Anterior cingulate cortex (tissue), 58 donors: ENCODE measurements at regions not wholly inside any gene's neighbourhood (a gene's known extent, or its start where the extent isn't known, plus 50 kb on each side); places are given as distances from the start of the nearest gene placed in this dataset.
"Not testable (repeated sequence)": the region's sequence is repeated elsewhere in the genome, so short reads cannot be mapped to it uniquely, and the experiment has no call there.

Experiments
- DNase-seq, 58 donors: peaks; one replicate each; lab custom pipeline; 2025; lab: John Stamatoyannopoulos, UW

DNA sequence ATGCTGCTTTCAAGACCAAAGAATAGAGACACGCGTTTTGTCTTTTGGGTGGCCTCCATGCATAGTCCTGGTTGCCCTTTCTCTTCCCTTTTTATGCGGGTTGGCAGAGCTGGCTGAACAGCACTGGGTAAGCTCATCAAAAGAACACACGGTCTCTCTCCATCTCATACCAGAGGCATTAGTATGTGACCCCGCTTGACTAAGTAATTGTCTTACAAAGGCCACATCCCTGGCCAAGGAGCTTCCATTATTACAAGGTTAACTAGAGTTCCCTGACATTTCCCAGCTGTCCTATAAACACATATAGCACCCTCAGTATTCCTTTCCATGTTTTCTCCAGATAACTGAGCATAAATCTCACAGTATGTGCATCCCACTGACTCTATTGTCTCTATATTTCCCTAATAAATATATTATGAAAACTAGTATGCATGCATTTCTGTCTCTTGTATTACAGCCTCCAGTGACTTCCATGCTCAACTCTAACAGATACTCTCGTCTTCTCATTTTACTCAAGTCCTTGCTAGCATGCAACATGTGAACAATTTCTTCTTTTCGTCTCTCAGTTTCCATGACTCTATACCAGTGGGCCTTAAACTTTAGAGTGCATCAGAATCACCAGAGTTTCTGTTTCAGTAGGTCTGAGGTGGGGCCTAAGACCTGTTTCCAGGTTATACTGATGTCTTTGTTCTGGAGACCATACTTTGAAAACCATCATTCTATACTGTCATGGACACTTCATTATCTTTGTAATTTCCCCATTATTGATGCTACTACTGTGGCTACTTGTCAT, 247.7 kb upstream of the ARSJ start:
- no peak for DNase-seq

DNA sequence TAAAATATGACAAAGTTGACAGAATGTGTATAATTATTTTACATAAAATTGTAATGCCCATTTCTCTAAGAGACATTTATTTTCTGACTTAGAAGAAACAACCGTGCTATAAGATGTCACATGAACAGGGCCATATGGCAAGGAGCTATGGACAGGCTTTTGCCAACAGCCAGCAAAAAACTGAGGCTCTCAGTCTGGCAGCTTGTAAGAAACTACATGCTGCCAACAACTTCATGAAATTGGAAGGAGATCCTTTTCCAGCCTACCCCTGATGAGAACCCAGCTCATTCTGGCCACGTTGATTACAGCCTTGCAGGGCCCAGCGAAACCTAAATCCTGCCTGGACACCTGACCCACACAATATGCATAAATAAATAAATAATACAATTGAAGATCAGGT, 250.3 kb upstream of the ARSJ start:
- peak in 11 of 58 donors; percentile 0 to 20 (median 7) for DNase-seq

DNA sequence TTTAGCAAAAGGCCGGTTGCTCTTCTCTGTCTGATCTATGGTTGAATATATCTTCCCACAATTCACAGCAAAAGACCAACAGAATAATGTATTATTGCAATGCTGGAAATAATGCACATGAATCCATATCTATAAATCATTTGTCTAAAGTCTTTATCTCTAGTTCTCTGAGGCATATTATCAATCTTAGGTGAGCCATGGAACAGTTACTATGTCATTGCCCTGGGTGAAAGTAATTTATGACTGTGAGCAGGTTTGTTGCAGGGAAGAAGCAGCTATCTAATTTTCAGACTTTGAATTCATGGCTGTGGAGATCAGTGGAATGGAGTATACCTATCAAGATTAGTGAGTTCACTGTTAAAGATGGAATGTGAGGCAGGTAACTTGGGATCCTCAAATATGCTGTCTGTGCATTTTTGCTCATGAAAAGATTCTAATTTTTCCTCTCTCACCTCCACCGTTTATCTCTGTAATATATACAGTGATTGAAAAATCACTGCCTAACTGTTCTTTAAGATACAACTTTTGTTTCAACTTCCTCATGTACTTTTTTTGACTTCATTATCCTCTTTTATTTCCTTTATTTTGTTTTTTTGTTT, 256.8 kb upstream of the ARSJ start:
- no peak for DNase-seq

DNA sequence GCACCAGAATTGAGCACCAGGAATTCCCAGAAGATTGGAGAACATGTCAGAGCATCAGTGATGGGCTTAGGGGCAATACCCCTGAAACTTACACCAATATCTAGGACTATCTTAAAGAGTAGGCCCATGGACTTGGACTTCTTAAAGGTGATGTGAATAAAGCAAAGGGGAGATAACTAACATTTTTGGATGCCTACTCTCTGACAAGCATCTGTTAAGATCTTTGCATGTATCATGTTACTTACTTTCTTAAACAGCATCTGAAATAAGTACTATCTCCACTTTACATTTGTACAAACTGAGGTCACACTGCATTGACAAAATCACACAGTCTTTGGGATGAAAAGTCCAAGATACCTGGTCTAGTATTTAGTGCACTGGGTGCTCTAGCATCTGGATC, 258.6 kb upstream of the ARSJ start:
- DNase-seq: no peak

DNA sequence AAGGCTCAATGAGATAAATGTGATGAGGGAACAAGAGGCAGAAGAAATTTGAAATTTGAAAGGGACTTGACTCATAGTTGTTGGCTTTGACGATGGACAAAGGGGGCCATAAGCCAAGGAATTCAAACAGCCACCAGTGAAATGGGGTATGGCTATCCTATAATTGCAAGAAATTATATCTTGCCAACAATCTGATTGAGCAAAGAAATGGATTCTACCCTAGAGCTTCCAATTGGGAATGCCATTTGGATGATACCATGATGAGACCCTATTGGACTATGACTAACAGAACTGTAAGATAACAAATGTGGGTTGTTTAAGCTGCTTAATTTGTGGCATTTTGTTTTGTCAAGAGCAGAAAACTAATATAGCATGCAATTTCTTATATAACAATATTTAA, 270.1 kb upstream of the ARSJ start:
- no peak for DNase-seq

DNA sequence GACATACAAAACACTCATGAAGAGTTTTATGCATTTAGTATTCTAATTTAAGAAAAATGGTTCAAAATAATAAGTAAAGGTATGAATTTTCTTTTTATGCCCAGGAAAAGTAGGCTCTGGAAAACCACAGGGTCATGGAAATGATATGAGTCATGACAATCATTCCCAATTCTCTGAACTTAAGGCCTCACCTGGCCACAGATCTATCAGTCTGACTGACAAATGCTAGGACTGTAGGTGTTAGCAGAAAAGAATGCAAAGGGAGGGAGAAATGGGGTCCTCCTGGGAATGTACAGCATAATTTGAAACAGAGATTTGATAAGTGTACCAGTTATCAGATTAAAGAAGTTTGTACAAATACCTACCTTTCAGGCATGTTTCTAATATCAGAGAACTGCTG, 270.5 kb upstream of the ARSJ start:
- no peak for DNase-seq

DNA sequence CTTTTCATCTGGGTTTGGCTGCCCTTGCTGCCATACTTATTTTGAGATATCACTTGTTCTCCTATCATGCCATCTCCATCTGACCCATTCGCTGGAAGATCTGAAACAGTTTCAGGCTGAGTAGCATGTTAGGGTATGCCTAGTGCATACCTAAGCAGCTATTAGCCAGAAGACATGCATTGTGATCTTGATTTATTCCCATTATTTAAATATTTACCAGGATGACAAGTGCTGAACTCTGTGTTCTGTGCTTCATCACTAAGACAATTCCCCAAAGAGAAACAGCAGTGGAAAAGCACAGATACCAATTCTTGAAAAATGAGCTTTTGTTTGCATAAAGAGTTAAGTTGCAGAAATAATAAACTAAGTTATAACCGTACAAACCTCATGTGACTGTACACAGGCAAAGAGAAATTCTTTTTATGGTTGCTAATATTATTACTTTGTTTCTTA, 271.0 kb upstream of the ARSJ start:
- DNase-seq: no peak

DNA sequence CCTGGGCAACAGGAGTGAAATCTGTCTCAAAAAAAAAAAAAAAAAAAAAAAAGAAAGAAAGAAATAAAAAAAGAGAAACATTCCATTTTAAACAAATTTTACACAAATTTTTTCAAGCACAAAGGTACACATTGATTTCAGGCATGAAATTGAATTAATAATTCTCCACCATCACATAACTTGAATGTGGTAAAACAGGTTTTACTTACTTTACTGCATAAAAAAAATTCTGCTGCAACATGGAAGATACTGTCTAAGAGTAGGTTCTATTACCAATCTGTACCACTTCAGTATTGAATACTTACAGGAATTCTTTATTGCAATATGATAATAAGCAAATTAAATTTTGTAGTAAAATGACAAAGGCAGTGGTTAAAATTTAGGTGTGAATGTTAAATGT, 271.6 kb upstream of the ARSJ start:
- DNase-seq: no peak

DNA sequence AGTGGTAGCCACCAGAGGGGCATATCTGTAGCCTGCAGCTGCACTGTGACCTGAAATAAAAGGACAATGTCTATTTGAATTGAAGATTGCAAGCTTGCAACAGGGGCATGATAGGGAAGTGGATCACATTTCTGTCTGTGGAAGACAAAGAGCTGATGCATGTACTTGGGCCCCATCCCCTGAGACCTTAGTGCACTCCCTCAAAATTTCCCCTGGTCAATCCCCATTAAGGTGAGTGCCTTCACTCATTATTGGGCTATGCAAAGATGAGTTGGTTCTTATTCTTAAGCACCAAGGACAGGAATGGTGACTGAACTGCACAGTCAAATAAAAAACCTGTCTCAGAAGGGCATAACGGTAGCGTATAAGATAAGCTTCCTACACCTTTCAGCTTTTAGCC, 273.1 kb upstream of the ARSJ start:
- DNase-seq: no peak

DNA sequence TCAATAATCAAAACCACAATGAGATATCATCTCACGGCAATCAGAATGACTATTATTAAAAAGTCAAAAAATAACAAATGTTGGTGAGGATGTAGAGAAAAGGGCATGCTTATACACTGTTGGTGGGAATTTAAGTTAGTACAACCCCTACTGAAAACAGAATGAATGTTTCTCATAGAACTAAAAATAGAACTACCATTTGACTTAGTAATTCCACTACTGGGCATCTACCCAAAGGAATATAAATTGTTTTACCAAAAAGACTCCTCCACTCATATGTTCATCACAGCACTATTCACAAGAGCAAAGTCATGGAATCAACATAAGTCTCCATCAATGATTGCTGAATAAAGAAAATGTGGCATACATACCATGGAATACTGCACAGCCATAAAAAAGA, 278.1 kb upstream of the ARSJ start:
- DNase-seq: no peak

DNA sequence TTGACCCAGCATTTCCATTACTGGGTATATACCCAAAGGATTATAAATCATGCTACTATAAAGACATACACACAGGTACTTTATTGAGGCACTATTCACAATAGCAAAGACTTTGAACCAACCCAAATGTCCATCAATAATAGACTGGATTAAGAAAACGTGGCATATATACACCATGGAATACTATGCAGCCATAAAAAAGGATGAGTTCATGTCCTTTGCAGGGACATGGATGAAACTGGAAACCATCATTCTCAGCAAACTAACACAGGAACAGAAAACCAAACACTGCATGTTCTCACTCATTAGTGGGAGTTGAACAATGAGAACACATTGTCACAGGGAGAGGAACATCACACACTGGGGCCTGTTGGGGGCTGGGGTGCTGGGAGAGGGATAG, 283.0 kb upstream of the ARSJ start:
- DNase-seq: not testable (repeated sequence)

DNA sequence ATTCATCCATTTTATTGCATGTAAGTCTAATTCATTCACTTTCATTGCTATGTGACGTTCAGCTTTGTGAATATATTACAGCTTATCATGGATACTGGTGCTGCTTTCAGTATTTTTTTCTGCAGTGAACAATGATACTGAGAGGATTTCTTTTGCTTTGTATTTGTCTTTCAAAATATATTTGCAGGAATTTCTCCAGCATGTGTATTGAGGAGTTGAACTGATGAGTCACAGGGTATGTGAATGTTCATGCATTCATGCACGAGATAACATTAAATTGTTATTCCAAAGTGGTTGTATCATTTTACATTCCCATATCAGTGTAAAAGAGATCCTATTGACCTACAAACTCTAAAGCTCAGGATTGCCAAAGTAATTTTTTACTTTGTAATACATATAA, 283.8 kb upstream of the ARSJ start:
- no peak for DNase-seq

DNA sequence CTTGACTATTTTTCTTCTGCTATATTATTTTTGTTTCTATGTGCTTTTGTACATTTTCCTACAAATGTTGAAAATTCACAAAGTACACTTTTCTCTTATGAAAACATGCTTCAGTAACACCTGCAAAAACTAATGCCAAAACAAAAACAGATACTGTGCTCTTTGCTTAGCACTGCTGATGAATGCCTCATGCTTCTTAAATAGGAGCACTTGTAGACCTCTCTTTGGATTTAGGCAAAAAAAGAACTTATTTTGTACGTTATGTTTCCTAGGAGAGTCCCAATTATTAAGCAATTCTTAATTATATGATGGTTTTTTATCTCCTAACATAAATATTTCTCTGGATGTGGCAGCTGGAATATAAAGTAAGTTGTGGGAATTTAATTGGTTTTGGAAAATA, 285.0 kb upstream of the ARSJ start:
- no peak for DNase-seq

DNA sequence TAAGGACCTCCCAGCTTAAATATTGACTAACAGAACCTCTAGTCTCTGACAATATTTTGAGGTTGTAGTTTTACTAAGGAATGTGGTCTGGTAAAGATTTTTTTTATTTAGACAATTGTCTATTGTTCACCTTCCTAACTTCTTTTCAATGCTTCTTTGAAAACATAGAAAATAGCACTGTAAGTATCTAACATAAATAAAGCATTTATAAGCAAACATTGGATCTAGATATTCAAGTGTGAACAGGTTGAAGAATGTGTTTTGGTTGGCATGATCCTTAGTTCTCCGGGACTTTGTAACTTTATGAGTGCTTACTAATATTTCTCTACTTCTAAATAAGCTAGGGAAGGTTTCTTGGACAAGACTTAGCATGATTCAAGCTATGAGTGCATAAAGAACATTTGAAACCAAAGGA, 285.4 kb upstream of the ARSJ start:
- no peak for DNase-seq

DNA sequence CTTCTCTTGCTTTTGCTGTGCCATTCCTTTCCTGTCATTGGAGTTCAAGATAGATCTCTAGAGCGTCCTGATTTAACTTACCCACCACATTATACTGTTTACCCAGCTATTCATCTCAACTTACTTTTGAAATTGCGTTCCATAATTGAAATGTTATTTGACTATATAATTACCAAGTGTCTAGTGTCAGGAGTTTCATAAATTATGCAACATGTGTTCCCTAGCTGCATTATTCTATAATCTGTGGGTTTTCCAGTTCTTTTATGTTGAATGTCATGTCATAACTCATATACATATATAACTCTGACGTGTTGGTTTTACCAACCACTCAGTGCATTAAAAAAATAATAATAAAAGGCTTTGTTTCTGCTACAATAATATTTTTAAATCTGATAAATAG, 285.9 kb upstream of the ARSJ start:
- no peak for DNase-seq

DNA sequence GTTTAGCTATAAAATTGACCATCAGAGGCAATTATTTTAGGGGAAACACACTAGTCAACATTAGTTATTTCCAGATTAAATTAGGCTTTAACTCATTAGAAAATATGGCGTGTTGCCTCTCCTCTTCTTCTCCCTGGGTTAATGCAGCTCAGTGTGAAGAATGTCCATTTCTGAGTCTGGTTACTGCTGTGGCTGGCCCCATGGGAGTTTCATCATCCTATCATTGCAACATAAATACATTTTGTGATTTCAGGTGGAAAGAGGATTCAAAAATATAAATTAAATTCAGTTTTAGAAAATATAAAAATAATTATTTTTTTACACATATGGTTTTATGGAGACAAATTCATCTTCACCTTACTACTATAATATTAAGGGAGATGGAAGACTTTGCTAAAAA, 288.5 kb upstream of the ARSJ start:
- DNase-seq: no peak

DNA sequence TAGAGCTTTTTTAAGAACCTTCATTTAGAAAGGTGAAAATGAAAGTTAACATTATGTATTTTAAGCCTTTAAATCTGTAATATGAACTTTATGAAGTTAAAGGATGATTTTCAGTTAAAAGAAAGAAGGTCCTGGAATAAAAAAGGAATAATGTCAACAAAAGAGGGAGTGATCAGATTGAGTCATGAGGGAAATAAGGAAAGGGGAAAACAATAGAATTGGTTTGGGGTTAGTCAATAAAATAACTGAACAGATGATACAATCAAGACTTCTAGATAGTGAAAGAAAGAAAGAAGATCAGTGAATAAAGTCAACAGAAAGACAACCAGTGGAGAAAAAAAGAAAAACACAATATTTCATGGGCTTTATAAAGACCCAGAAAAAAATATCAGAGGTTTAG, 291.6 kb upstream of the ARSJ start:
- DNase-seq: no peak

DNA sequence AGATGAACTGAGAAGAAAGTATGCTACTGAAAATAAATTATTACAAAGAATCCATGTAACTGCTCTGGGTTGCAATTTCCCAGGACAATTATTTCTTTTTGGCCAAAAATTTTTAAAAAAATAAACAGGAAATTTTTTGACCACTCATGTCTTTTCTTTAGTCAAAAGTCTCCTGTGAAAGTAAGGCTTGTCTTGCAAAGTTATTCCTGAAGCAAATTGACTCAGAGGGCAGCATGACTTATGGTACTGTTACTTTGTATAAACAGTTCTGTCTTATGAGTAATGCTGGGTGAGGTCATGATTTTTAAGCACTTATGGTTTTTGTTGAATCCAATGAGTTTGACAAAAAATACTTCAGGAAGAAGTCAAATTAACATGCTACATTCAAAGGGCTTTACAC, 292.8 kb upstream of the ARSJ start:
- no peak for DNase-seq

DNA sequence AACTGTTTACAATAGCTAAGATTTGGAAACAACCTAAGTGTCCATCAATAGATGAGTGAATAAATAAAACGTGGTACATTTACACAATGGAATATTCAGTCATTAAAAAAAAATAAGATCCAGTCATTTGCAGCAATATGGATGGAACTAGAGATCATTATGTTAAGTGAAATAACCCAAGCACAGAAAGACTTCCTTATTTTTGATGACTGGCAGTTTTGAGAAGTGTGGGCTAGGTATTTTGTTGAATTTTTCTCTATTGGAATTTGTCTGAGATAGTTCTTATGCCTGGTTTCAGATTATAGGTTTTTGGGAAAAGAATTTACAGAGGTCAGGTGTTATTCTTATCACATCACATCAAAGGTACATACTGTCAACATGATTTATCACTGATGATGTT, 293.8 kb upstream of the ARSJ start:
- DNase-seq: no peak

DNA sequence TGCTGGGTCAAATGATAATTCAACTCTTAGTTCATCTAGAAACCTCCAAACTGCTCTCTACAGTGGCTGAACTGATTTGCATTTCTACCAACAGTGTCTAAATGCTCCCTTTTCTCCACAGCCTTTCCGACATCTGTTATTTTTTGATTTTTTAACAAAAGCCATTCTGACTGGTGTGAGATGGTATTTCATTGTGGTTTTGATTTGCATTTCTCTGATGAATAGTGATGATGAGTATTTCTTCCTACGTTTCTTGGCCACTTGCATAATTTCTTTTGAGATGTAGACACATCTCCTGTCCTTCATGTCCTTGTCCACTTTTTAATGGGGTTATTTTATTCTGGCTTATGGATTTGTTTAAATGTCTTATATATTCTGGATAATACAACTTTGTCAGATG, 298.2 kb upstream of the ARSJ start:
- DNase-seq: no peak

DNA sequence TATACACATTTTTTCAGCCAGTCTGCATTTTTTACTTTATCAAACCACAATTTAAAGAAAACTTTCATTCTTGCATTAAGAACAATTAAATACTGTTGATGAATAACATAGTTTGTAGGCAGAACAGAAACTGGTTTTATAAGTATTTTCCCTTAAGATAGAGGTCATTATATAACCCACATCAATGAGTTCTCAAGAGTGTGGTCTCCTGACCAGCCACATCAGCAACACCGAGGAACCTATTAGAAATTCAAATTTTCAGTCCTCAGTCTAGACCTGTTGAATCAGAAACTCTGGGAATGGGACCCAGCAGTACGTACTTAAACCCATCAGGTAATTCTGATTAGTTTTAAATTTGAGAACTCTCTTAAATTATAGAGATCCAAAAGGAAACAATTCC, 299.6 kb upstream of the ARSJ start:
- DNase-seq: no peak

DNA sequence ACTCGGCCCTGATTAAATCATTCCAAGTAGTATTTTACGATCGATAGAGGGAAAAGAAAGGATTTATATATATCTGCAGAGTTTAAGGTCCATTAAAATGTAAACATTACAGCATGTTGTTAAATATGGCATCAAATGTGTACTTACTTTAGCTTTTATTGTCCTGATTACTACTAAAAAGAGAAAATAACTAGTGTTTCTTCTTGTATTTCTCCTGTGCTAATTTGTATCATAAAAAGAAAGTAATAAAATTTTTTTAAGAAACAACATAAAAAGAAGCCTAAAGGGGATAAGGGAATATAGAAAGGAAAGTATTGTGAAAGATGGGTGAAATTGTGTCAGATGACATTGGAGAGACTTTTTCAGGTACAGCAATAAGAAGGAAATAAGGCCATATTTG, 300.3 kb upstream of the ARSJ start:
- no peak for DNase-seq

DNA sequence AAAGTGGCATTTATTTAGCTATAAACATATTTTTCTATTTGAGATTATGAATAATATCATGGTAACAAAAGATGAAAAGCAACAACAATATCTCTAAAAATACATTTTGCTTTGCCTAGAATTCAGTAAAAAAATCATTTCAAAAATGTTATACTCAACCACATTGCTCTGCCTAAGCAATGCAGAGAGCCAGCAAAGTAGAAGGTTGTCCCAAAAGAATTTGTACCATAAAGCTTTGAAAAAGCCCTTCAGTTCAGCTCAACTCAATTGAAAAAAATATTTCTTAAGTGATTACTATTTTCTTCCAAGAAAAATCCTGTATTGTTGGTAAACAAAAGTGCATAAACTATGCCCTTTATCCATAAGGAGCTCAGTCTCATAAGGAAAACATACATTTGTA, 301.2 kb upstream of the ARSJ start:
- DNase-seq: no peak
